Liver (tissue), 8 donors: ENCODE measurements at regions not wholly inside any gene's neighbourhood (a gene's known extent, or its start where the extent isn't known, plus 50 kb on each side); places are given as distances from the start of the nearest gene placed in this dataset.

Experiments used
- DNase-seq: peaks from one replicate; pipeline ENCODE4 v3.0.0-alpha.2; 2017; ENCODE audit warnings: low spot score
- H3K27ac ChIP-seq, 2 donors: one replicate each; pipeline ENCODE4 v1.7.0; 2013; ENCODE audit warnings: inconsistent platforms in 2 of 2, low read length in 2 of 2, control low read depth in 1 of 2, low read depth in 1 of 2, mild to moderate bottlenecking in 1 of 2
- H3K27me3 ChIP-seq, 4 donors: one replicate each; pipeline versions ENCODE4 v1.6.1 to v1.7.0; 2013; ENCODE audit warnings: low read length in 3 of 4, inconsistent platforms in 1 of 4, mild to moderate bottlenecking in 1 of 4, moderate library complexity in 1 of 4; ENCODE audit not compliant: control insufficient read depth in 4 of 4, insufficient read depth in 4 of 4
- H3K36me3 ChIP-seq, 4 donors: one replicate each; pipeline versions ENCODE4 v1.6.1 to v1.7.0; 2013; ENCODE audit warnings: low read length in 3 of 4, mild to moderate bottlenecking in 3 of 4, low read depth in 1 of 4, moderate library complexity in 1 of 4; ENCODE audit not compliant: control insufficient read depth in 4 of 4, insufficient read depth in 3 of 4
- H3K4me1 ChIP-seq, 4 donors: one replicate each; pipeline versions ENCODE4 v1.6.1 to v1.7.0; 2013; ENCODE audit warnings: low read length in 3 of 4, mild to moderate bottlenecking in 3 of 4, moderate library complexity in 1 of 4; ENCODE audit not compliant: control insufficient read depth in 4 of 4, insufficient read depth in 4 of 4
- H3K4me3 ChIP-seq, 3 donors: one replicate each; pipeline versions ENCODE4 v1.6.1 to v1.7.0; 2013; ENCODE audit warnings: low read length in 3 of 3, control low read depth in 1 of 3, low read depth in 1 of 3, mild to moderate bottlenecking in 1 of 3
- H3K9ac ChIP-seq, 2 donors: one replicate each; pipeline ENCODE4 v1.7.0; 2013; ENCODE audit warnings: low read length in 2 of 2, mild to moderate bottlenecking in 2 of 2, moderate library complexity in 2 of 2, control low read depth in 1 of 2, low read depth in 1 of 2
- H3K9me3 ChIP-seq, 4 donors: one replicate each; pipeline versions ENCODE4 v1.6.1 to v1.7.0; 2013; ENCODE audit warnings: low read length in 3 of 4; ENCODE audit not compliant: control insufficient read depth in 4 of 4
- ATF3 ChIP-seq: IDR thresholded peaks from 2 replicates; pipeline ENCODE4 v1.6.1; 2016; ENCODE audit warnings: antibody characterized with exemption
- EGR1 ChIP-seq, 2 donors: IDR thresholded peaks; 2 replicates each; pipeline ENCODE4 v1.6.1; 2016 to 2018; ENCODE audit warnings: antibody characterized with exemption in 2 of 2, low read depth in 2 of 2
- HNF4A ChIP-seq, 2 donors: conservative IDR thresholded peaks; 2 replicates each; pipeline ENCODE4 v1.6.1; 2016; ENCODE audit warnings: antibody characterized with exemption in 2 of 2, mild to moderate bottlenecking in 2 of 2
- HNF4G ChIP-seq: IDR thresholded peaks from 2 replicates; pipeline ENCODE4 v1.6.1; 2016; ENCODE audit warnings: antibody characterized with exemption
- NR2F2 ChIP-seq: IDR thresholded peaks from 2 replicates; pipeline ENCODE4 v1.6.1; 2016; ENCODE audit warnings: antibody characterized with exemption
- RAD21 ChIP-seq, 2 donors: IDR thresholded peaks; 2 replicates each; pipeline ENCODE4 v1.6.1; 2016; ENCODE audit warnings: antibody characterized with exemption in 2 of 2, mild to moderate bottlenecking in 2 of 2
- SP1 ChIP-seq: IDR thresholded peaks from 2 replicates; pipeline ENCODE4 v1.6.1; 2018; ENCODE audit warnings: antibody characterized with exemption, mild to moderate bottlenecking
- TAF1 ChIP-seq: conservative IDR thresholded peaks from 2 replicates; pipeline ENCODE4 v1.6.1; 2016; ENCODE audit warnings: antibody characterized with exemption, mild to moderate bottlenecking
- WGBS: extraction: QIAGEN DNeasy Blood & Tissue Kit; methylation state at CpG from one replicate; pipeline ENCODE4 v1.1.7; 2013; 5-methylcytosine and 5-hydroxymethylcytosine counted together
- TF ChIP-seq, protein P1 (sequence below): IDR thresholded peaks from 2 replicates; pipeline ENCODE4 v1.6.1; 2016; ENCODE audit warnings: antibody characterized with exemption
- TF ChIP-seq, protein P2 (sequence below): IDR thresholded peaks from 2 replicates; pipeline ENCODE4 v1.6.1; 2016; ENCODE audit warnings: antibody characterized with exemption, mild to moderate bottlenecking
- TF ChIP-seq, protein P3 (sequence below): fragments of 150-350 bp; IDR thresholded peaks from 2 replicates; pipeline ENCODE4 v1.5.1; 2017; ENCODE audit warnings: improper control_type of control experiment, low read depth, low read length; ENCODE audit not compliant: missing input control
- donor health status: healthy.
- donor health status: healthy.
- donor health status: healthy.
- donor health status: healthy.
- donor health status: healthy.

DNA sequence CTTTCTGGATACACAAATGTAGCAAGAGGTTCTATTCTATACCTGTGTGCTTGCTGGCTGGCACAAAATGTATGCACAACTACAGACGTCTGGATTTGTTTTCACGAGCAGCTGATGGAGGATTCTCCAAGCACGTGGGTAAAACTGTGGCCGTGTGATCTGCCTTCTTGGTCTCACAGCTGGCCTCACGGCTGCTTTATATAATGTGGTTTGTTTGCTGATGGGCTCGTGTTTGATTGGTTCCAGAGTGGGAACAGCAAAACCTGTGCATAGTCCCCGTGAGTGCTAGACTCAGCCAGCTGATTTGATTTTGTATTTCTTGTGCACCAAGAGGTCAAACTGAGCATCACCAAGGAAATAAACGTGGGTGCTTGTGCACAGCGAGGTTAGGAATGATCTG, 262.6 kb upstream of the RPS6KA3 start:
- WGBS = 40% methylated on average over 9 of the region's 9 CpGs
- no peaks in the 10 kb centered on the region for H3K9me3 ChIP-seq

DNA sequence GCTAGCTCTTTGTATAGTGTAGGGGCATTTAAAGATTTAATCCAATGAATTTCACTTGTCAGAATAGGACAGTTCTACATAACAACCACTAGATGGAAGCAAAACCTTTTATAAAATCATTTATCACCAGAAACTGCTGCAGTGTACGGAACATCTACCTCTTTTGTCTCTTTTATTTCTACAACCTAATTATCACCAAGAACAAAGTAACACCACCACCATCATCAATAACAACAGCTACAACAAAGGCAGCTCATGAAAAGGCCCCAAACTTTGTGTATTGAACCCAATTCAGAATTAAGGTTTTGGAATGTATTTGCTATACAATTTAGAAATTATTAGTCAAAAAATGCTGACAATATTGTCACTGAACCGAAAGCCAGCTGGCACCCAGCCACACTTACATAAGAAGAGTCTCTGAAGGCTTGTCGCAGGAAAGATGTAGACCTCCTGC, 260.9 kb upstream of the RPS6KA3 start:
- peaks cover 0 to 2% (median 0%) of the 10 kb centered on the region in 4 donors for H3K27me3 ChIP-seq
- no peak for DNase-seq
- no peaks in the 10 kb centered on the region for H3K9me3 ChIP-seq
- WGBS = 2% methylated on average over 3 of the region's 3 CpGs
- H3K9ac ChIP-seq = no peak overlapping the region
- H3K36me3 ChIP-seq = no peaks in the 10 kb centered on the region
- peaks cover 0 to 6% (median 2%) of the 10 kb centered on the region in 4 donors for H3K4me1 ChIP-seq
- H3K4me3 ChIP-seq = no peak overlapping the region
- TF ChIP-seq HNF4A (conservative IDR thresholded peaks at IDR 0.05) (no peak), RAD21 (IDR thresholded peaks at IDR 0.05) (peak; percentile 75 to 83), EGR1 (IDR thresholded peaks at IDR 0.05; ENCODE audit: low read depth in 2 of 2) (no peak), HNF4G (no peak)
- TF ChIP-seq, protein P1, sequence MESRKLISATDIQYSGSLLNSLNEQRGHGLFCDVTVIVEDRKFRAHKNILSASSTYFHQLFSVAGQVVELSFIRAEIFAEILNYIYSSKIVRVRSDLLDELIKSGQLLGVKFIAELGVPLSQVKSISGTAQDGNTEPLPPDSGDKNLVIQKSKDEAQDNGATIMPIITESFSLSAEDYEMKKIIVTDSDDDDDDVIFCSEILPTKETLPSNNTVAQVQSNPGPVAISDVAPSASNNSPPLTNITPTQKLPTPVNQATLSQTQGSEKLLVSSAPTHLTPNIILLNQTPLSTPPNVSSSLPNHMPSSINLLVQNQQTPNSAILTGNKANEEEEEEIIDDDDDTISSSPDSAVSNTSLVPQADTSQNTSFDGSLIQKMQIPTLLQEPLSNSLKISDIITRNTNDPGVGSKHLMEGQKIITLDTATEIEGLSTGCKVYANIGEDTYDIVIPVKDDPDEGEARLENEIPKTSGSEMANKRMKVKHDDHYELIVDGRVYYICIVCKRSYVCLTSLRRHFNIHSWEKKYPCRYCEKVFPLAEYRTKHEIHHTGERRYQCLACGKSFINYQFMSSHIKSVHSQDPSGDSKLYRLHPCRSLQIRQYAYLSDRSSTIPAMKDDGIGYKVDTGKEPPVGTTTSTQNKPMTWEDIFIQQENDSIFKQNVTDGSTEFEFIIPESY = no peak
- TF ChIP-seq, protein P2, sequence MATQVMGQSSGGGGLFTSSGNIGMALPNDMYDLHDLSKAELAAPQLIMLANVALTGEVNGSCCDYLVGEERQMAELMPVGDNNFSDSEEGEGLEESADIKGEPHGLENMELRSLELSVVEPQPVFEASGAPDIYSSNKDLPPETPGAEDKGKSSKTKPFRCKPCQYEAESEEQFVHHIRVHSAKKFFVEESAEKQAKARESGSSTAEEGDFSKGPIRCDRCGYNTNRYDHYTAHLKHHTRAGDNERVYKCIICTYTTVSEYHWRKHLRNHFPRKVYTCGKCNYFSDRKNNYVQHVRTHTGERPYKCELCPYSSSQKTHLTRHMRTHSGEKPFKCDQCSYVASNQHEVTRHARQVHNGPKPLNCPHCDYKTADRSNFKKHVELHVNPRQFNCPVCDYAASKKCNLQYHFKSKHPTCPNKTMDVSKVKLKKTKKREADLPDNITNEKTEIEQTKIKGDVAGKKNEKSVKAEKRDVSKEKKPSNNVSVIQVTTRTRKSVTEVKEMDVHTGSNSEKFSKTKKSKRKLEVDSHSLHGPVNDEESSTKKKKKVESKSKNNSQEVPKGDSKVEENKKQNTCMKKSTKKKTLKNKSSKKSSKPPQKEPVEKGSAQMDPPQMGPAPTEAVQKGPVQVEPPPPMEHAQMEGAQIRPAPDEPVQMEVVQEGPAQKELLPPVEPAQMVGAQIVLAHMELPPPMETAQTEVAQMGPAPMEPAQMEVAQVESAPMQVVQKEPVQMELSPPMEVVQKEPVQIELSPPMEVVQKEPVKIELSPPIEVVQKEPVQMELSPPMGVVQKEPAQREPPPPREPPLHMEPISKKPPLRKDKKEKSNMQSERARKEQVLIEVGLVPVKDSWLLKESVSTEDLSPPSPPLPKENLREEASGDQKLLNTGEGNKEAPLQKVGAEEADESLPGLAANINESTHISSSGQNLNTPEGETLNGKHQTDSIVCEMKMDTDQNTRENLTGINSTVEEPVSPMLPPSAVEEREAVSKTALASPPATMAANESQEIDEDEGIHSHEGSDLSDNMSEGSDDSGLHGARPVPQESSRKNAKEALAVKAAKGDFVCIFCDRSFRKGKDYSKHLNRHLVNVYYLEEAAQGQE = no peak
- TF ChIP-seq, protein P3, sequence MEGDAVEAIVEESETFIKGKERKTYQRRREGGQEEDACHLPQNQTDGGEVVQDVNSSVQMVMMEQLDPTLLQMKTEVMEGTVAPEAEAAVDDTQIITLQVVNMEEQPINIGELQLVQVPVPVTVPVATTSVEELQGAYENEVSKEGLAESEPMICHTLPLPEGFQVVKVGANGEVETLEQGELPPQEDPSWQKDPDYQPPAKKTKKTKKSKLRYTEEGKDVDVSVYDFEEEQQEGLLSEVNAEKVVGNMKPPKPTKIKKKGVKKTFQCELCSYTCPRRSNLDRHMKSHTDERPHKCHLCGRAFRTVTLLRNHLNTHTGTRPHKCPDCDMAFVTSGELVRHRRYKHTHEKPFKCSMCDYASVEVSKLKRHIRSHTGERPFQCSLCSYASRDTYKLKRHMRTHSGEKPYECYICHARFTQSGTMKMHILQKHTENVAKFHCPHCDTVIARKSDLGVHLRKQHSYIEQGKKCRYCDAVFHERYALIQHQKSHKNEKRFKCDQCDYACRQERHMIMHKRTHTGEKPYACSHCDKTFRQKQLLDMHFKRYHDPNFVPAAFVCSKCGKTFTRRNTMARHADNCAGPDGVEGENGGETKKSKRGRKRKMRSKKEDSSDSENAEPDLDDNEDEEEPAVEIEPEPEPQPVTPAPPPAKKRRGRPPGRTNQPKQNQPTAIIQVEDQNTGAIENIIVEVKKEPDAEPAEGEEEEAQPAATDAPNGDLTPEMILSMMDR = peak; percentile 63
- no peak overlapping the region for H3K27ac ChIP-seq

More for the DNA sequence above, 262.6 kb upstream of the RPS6KA3 start:
- TF ChIP-seq SP1 (no peak), TAF1 (no peak), NR2F2 (no peak), ATF3 (no peak)
- H3K9ac ChIP-seq = no peak overlapping the region
- no peak for DNase-seq
- H3K36me3 ChIP-seq = no peaks in the 10 kb centered on the region
- H3K4me1 ChIP-seq = peaks cover 0 to 6% (median 2%) of the 10 kb centered on the region in 4 donors
- H3K27me3 ChIP-seq = peaks cover 0 to 6% (median 0%) of the 10 kb centered on the region in 4 donors
- H3K4me3 ChIP-seq = no peak overlapping the region
- H3K27ac ChIP-seq = no peak overlapping the region
